Type B pancreatic cell (in vitro differentiated cells): ENCODE measurements at regions not wholly inside any gene's neighbourhood (a gene's known extent, or its start where the extent isn't known, plus 50 kb on each side); places are given as distances from the start of the nearest gene placed in this dataset.

Source experiments
- DNase-seq: peaks from one replicate; pipeline ENCODE4 v3.0.0; 2021; ENCODE audit warnings: mixed read lengths; ENCODE audit not compliant: unreplicated experiment; ENCODE audit errors: extremely low spot score
- H3K27ac Mint-ChIP-seq: 2 replicates; pipeline ENCODE4 v1.8.0; 2021; ENCODE audit warnings: mild to moderate bottlenecking, mixed read lengths
- H3K27me3 Mint-ChIP-seq: 2 replicates; pipeline ENCODE4 v1.8.0; 2021; ENCODE audit warnings: mixed read lengths
- H3K36me3 Mint-ChIP-seq: 2 replicates; pipeline ENCODE4 v1.8.0; 2021; ENCODE audit warnings: mixed read lengths
- H3K4me1 Mint-ChIP-seq: one replicate; pipeline ENCODE4 v1.8.0; 2021; ENCODE audit warnings: mixed read lengths; ENCODE audit not compliant: unreplicated experiment
- H3K4me3 Mint-ChIP-seq: 2 replicates; pipeline ENCODE4 v1.8.0; 2021; ENCODE audit warnings: mild to moderate bottlenecking, mixed read lengths
- H3K9me3 Mint-ChIP-seq: 2 replicates; pipeline ENCODE4 v1.8.0; 2021; ENCODE audit warnings: mixed read lengths
- CTCF ChIP-seq: fragments of 200-600 bp; sonication (generic); conservative IDR thresholded peaks from 2 replicates; pipeline ENCODE4 v1.5.0; 2021; ENCODE audit warnings: antibody characterized with exemption, mild to moderate bottlenecking

- no peaks in the 10 kb centered on the region for H3K9me3 Mint-ChIP-seq
- DNase-seq, result no peak
- H3K4me1 Mint-ChIP-seq, result peaks cover 9% of the 10 kb centered on the region
- no peak for TF ChIP-seq CTCF
- no peak overlapping the region for H3K4me3 Mint-ChIP-seq
- no peak overlapping the region for H3K27ac Mint-ChIP-seq
- no peaks in the 10 kb centered on the region for H3K36me3 Mint-ChIP-seq
- peaks cover 3% of the 10 kb centered on the region for H3K27me3 Mint-ChIP-seq
Measured at GRCh38 chr12:43098071-43098470, 453.9 kb downstream of the ADAMTS20 start.

DNA sequence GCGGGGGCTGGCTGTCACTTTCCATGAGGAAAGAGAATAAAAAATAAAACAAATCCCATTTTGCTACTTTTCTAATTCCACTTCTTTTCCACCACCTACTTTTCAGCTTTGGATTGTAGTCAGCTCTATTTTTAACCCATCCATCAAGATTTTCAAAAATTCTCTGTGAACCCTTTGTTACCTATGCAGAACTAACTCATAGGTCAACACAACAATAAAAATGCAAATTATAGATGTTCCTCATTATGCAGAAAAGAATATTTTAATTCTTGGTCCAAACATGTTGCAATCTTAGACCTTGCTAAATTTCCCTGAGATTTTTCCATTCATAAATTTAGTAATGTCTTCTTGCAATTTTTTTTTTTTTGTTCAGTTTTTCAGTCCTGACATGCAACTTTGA, 454.5 kb downstream of the ADAMTS20 start:
- H3K9me3 Mint-ChIP-seq, result peaks cover 5% of the 10 kb centered on the region
- no peak overlapping the region for H3K27ac Mint-ChIP-seq
- no peak for DNase-seq
- no peaks in the 10 kb centered on the region for H3K36me3 Mint-ChIP-seq
- peaks cover 3% of the 10 kb centered on the region for H3K27me3 Mint-ChIP-seq
- TF ChIP-seq CTCF, result no peak
- H3K4me1 Mint-ChIP-seq, result peaks cover 9% of the 10 kb centered on the region
- no peak overlapping the region for H3K4me3 Mint-ChIP-seq

GRCh38 chr12:43095669-43096280, 456.2 kb downstream of the ADAMTS20 start:
- peaks cover 3% of the 10 kb centered on the region for H3K27me3 Mint-ChIP-seq

DNA sequence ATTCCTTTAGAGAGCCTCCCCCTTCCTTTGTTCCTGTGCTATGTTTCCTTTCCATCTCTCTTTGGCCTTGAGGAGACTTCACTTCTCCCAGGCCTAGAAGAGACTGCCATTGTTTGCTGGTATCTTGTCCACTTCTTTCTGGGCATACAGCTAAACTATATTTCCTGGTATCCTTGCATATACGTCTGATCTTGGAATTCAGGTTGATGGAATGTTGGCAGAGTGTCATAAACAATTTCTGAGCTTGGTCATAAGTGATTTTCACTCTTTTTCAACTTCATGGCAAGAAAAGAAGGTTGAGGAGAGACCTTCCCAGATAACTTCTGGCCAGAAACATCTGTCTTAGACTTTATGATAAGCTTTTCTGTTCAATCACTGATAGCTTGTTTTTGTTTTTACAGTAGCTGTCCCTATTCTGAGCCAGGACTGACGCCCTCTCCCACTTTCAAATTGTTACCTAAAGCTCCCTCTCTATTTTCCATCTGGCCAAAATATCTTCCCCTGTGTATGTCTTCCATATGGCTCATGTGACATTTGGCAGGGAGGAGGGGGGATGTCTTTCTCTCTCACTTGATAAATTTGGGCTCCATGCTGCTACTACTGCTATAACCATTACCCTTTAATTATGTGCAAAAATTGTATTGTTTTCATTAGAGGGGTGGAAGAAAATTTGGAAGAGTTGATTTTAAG, 457.0 kb downstream of the ADAMTS20 start:
- Mint-ChIP-seq H3K36me3 (no peaks in the 10 kb centered on the region), H3K27ac (no peak overlapping the region), H3K27me3 (peaks cover 3% of the 10 kb centered on the region), H3K4me1 (peaks cover 9% of the 10 kb centered on the region), H3K9me3 (peaks cover 5% of the 10 kb centered on the region), H3K4me3 (no peak overlapping the region)
- TF ChIP-seq CTCF, result no peak
- DNase-seq, result no peak

More at GRCh38 chr12:43095669-43096280, 456.2 kb downstream of the ADAMTS20 start:
- H3K9me3 Mint-ChIP-seq, result peaks cover 5% of the 10 kb centered on the region
- H3K4me1 Mint-ChIP-seq, result peaks cover 9% of the 10 kb centered on the region
- H3K36me3 Mint-ChIP-seq, result no peaks in the 10 kb centered on the region
- no peak overlapping the region for H3K4me3 Mint-ChIP-seq
- TF ChIP-seq CTCF, result no peak
- H3K27ac Mint-ChIP-seq, result no peak overlapping the region
- no peak for DNase-seq

- peaks cover 5% of the 10 kb centered on the region for H3K9me3 Mint-ChIP-seq
- no peak overlapping the region for H3K27ac Mint-ChIP-seq
- TF ChIP-seq CTCF, result no peak
- no peaks in the 10 kb centered on the region for H3K4me1 Mint-ChIP-seq
- no peaks in the 10 kb centered on the region for H3K36me3 Mint-ChIP-seq
- H3K4me3 Mint-ChIP-seq, result no peak overlapping the region
- DNase-seq, result no peak
- peaks cover 3% of the 10 kb centered on the region for H3K27me3 Mint-ChIP-seq
Measured at GRCh38 chr12:43090981-43091380, 461.0 kb downstream of the ADAMTS20 start.
